Panc1 (cell line): ENCODE measurements at regions not wholly inside any gene's neighbourhood (a gene's known extent, or its start where the extent isn't known, plus 50 kb on each side); places are given as distances from the start of the nearest gene placed in this dataset.

Experiments
- ATAC-seq: fragments of 200-7000 bp; cut with Tn5 transposase; 2 replicates; pipeline ENCODE4 v1.9.1; 2020; ENCODE audit warnings: mild to moderate bottlenecking, moderate library complexity
- BruUV-seq: library from RNA; stranded (reverse); fragments of 400-500 nt; replicated peaks from 2 replicates; lab custom pipeline; 2021; lab: Mats Ljungman, UMichigan
- CTCF ChIA-PET: fragments of 300-600 bp; sonication (Branson Sonifier 250); formaldehyde crosslinking; loops from one replicate; lab custom pipeline; 2022; ENCODE audit warnings: antibody characterized with exemption; lab: Charles Lee
- POLR2A ChIA-PET: fragments of 300-600 bp; sonication (Branson Sonifier 250); formaldehyde crosslinking; loops from one replicate; lab custom pipeline; 2022; ENCODE audit warnings: antibody characterized with exemption; lab: Charles Lee
- DNase-seq: peaks from one replicate; pipeline ENCODE4 v3.0.0-alpha.2; 2010; ENCODE audit warnings: low read depth, low spot score
- H3K27ac ChIP-seq: 2 replicates; pipeline ENCODE4 v1.5.1; 2011; ENCODE audit warnings: mild to moderate bottlenecking, low read length, inconsistent platforms
- H3K27me3 ChIP-seq: fragments of 200-500 bp; sonication (Bioruptor generic); 2 replicates; pipeline ENCODE4 v1.6.0; 2014; ENCODE audit warnings: low read length, inconsistent platforms; ENCODE audit not compliant: control insufficient read depth, insufficient read depth
- H3K36me3 ChIP-seq: fragments of 200-500 bp; sonication (Bioruptor generic); 2 replicates; pipeline ENCODE4 v1.5.1; 2014; ENCODE audit warnings: inconsistent platforms, mild to moderate bottlenecking, low read length, moderate library complexity; ENCODE audit not compliant: control insufficient read depth, insufficient read depth
- H3K4me1 ChIP-seq: 2 replicates; pipeline ENCODE4 v1.5.1; 2011; ENCODE audit warnings: inconsistent platforms, mild to moderate bottlenecking, low read length, moderate library complexity; ENCODE audit not compliant: control insufficient read depth, insufficient read depth
- H3K4me3 ChIP-seq, 2 experiments: 2 replicates each; pipeline ENCODE4 v1.5.1; 2011 to 2012; ENCODE audit warnings: low read depth in 2 of 2, low read length in 2 of 2, mild to moderate bottlenecking in 2 of 2, inconsistent platforms in 1 of 2, moderate library complexity in 1 of 2
- H3K9me3 ChIP-seq: fragments of 200-500 bp; sonication (Bioruptor generic); 2 replicates; pipeline ENCODE4 v1.5.1; 2014; ENCODE audit warnings: low read depth, mild to moderate bottlenecking, inconsistent platforms, low read length, moderate library complexity; ENCODE audit not compliant: control insufficient read depth, insufficient read depth
- CTCF ChIP-seq: fragments of 450-650 bp; IDR thresholded peaks from 2 replicates; pipeline ENCODE4 v1.5.1; 2017; ENCODE audit warnings: mild to moderate bottlenecking
- POLR2AphosphoS5 ChIP-seq: IDR thresholded peaks from 2 replicates; pipeline ENCODE4 v1.6.1; 2012; ENCODE audit warnings: mild to moderate bottlenecking, low read depth, low read length, moderate library complexity
- SIN3A ChIP-seq: IDR thresholded peaks from 2 replicates; pipeline ENCODE4 v1.6.1; 2012; ENCODE audit warnings: low read depth, mild to moderate bottlenecking, low read length, moderate library complexity, borderline replicate concordance; ENCODE audit not compliant: insufficient read depth
- TCF7L2 ChIP-seq: IDR thresholded peaks from 2 replicates; pipeline ENCODE4 v1.6.1; 2011; ENCODE audit warnings: mild to moderate bottlenecking, low read depth, low read length, inconsistent platforms
- in situ Hi-C: cut with HindIII; loops from 2 replicates; pipeline ENCODE4 v1.10.0; 2016; ENCODE audit warnings: low sequenced_read_pairs, low pct_unique_long_range_greater_than_20kb
- intact Hi-C: fragments of 100-400 bp; cut with micrococcal nuclease; formaldehyde crosslinking; loops from one replicate; pipeline ENCODE4 v1.10.0; 2022; ENCODE audit not compliant: unreplicated experiment
- TF ChIP-seq, protein P1 (sequence below), 2 experiments: IDR thresholded peaks; 2 replicates each; pipeline ENCODE4 v1.6.1; 2011 to 2012; ENCODE audit warnings: low read depth in 2 of 2, control low read depth in 1 of 2, low read length in 1 of 2, mild to moderate bottlenecking in 1 of 2, moderate library complexity in 1 of 2; ENCODE audit not compliant: insufficient read depth in 1 of 2

GRCh38 chr16:5580296-5580695 lies 482.7 kb upstream of the EEF2KMT start:
- DNase-seq (no peak), ATAC-seq (no peak)
- Histone ChIP-seq H3K27ac (no peak overlapping the region), H3K4me1 (no peaks in the 10 kb centered on the region), H3K9me3 (no peaks in the 10 kb centered on the region), H3K27me3 (peaks cover 4% of the 10 kb centered on the region; the same call in 1 of the 2 replicates), H3K4me3 (no peak overlapping the region), H3K36me3 (no peaks in the 10 kb centered on the region)
- no TSS peak for BruUV-seq
- TF ChIP-seq POLR2AphosphoS5 (no peak), TCF7L2 (no peak), SIN3A (no peak), CTCF (no peak)
- TF ChIP-seq, protein P1, sequence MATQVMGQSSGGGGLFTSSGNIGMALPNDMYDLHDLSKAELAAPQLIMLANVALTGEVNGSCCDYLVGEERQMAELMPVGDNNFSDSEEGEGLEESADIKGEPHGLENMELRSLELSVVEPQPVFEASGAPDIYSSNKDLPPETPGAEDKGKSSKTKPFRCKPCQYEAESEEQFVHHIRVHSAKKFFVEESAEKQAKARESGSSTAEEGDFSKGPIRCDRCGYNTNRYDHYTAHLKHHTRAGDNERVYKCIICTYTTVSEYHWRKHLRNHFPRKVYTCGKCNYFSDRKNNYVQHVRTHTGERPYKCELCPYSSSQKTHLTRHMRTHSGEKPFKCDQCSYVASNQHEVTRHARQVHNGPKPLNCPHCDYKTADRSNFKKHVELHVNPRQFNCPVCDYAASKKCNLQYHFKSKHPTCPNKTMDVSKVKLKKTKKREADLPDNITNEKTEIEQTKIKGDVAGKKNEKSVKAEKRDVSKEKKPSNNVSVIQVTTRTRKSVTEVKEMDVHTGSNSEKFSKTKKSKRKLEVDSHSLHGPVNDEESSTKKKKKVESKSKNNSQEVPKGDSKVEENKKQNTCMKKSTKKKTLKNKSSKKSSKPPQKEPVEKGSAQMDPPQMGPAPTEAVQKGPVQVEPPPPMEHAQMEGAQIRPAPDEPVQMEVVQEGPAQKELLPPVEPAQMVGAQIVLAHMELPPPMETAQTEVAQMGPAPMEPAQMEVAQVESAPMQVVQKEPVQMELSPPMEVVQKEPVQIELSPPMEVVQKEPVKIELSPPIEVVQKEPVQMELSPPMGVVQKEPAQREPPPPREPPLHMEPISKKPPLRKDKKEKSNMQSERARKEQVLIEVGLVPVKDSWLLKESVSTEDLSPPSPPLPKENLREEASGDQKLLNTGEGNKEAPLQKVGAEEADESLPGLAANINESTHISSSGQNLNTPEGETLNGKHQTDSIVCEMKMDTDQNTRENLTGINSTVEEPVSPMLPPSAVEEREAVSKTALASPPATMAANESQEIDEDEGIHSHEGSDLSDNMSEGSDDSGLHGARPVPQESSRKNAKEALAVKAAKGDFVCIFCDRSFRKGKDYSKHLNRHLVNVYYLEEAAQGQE (IDR thresholded peaks at IDR 0.05; ENCODE audit: insufficient read depth in 1 of 2, low read depth in 2 of 2, low read length in 1 of 2) = no peak
- ChIA-PET CTCF (interaction anchor here (0.6 kb wide), 1 partner anchor 75 kb away, joined by 3 read pairs; no protein-coding TSS in a partner anchor), POLR2A (no interaction called here)
- in situ Hi-C loops (no loop called here), intact Hi-C loops (no loop called here)

- intact Hi-C loops (no loop called here), in situ Hi-C loops (no loop called here)
- ATAC-seq = no peak
- Histone ChIP-seq H3K4me1 (no peaks in the 10 kb centered on the region), H3K27ac (no peak overlapping the region), H3K9me3 (no peaks in the 10 kb centered on the region), H3K27me3 (peaks cover 7% of the 10 kb centered on the region; the same call in 1 of the 2 replicates), H3K36me3 (no peaks in the 10 kb centered on the region), H3K4me3 (no peak overlapping the region)
- ChIA-PET POLR2A (no interaction called here), CTCF (no interaction called here)
- TF ChIP-seq, protein P1 (IDR thresholded peaks at IDR 0.05; ENCODE audit: insufficient read depth in 1 of 2, low read depth in 2 of 2, low read length in 1 of 2) = no peak
- TF ChIP-seq TCF7L2 = no peak
- no peak for TF ChIP-seq POLR2AphosphoS5
- no peak for TF ChIP-seq CTCF
- DNase-seq = no peak
- BruUV-seq = no TSS peak
Observed at GRCh38 chr16:5578980-5579379, 481.4 kb upstream of the EEF2KMT start.
